ENCODE measurements at regions not wholly inside any gene's neighbourhood (a gene's known extent, or its start where the extent isn't known, plus 50 kb on each side); places are given as distances from the start of the nearest gene placed in this dataset.

- no peak for TF ChIP-seq CTCF (IDR thresholded peaks at IDR 0.05)
- TF ChIP-seq EZH2 (IDR thresholded peaks at IDR 0.05; ENCODE audit: borderline replicate concordance, insufficient read depth, low read depth, low read length, poor library complexity, severe bottlenecking): no peak
These were observed 303.8 kb downstream of the TMEM121 start for GRCh38 chr14:105830171-105830570.
